Fibroblast of gingiva (primary cell): ENCODE measurements at regions not wholly inside any gene's neighbourhood (a gene's known extent, or its start where the extent isn't known, plus 50 kb on each side); places are given as distances from the start of the nearest gene placed in this dataset.

Experiments
- DNase-seq: peaks from one replicate; pipeline ENCODE4 v3.0.0-alpha.2; 2011; ENCODE audit warnings: low read depth

- no peak for DNase-seq
Observed at GRCh38 chr1:10848109-10848684, 51.8 kb upstream of the CASZ1 start.

GRCh38 chr1:10850026-10850425, 53.6 kb upstream of the CASZ1 start:
- no peak for DNase-seq

GRCh38 chr1:10851024-10852013, 54.9 kb upstream of the CASZ1 start:
- DNase-seq: no peak

GRCh38 chr1:10852018-10852417, 55.6 kb upstream of the CASZ1 start:
- no peak for DNase-seq

- no peak for DNase-seq
Observed at GRCh38 chr1:10852486-10852885, 56.0 kb upstream of the CASZ1 start.

- no peak for DNase-seq
Observed at GRCh38 chr1:10852998-10853520, 56.6 kb upstream of the CASZ1 start.

- DNase-seq: no peak
Observed at GRCh38 chr1:10853701-10854100, 57.3 kb upstream of the CASZ1 start.

GRCh38 chr1:10854856-10855459, 58.5 kb upstream of the CASZ1 start:
- DNase-seq: no peak

- no peak for DNase-seq
Observed at GRCh38 chr1:10856176-10856683, 59.8 kb upstream of the CASZ1 start.

- DNase-seq: no peak
Observed at GRCh38 chr1:10856863-10857598, 60.6 kb upstream of the CASZ1 start.

- no peak for DNase-seq
Observed at GRCh38 chr1:10857687-10858086, 61.2 kb upstream of the CASZ1 start.

- DNase-seq: no peak
Observed at GRCh38 chr1:10860218-10860617, 63.8 kb upstream of the CASZ1 start.

- DNase-seq: no peak
Observed at GRCh38 chr1:10860682-10861081, 64.2 kb upstream of the CASZ1 start.

- DNase-seq: no peak
Observed at GRCh38 chr1:10861822-10862221, 65.4 kb upstream of the CASZ1 start.

- DNase-seq: no peak
Observed at GRCh38 chr1:10862743-10863335, 66.4 kb upstream of the CASZ1 start.

GRCh38 chr1:10863886-10864285, 67.4 kb upstream of the CASZ1 start:
- no peak for DNase-seq

GRCh38 chr1:10864776-10865175, 68.3 kb upstream of the CASZ1 start:
- no peak for DNase-seq

GRCh38 chr1:10865518-10866320, 69.3 kb upstream of the CASZ1 start:
- no peak for DNase-seq

GRCh38 chr1:10866321-10867093, 70.1 kb upstream of the CASZ1 start:
- DNase-seq: no peak
